ENCODE measurements at regions not wholly inside any gene's neighbourhood (a gene's known extent, or its start where the extent isn't known, plus 50 kb on each side); places are given as distances from the start of the nearest gene placed in this dataset.

GRCh38 chr3:28188686-28189085 is 52.7 kb upstream of the CMC1 start:
- no peaks in the 10 kb centered on the region for H3K27me3 ChIP-seq (replicated peaks; ENCODE audit: insufficient read depth, low read depth, low read length, poor library complexity)
- H3K9me3 ChIP-seq (ENCODE audit: low read depth, low read length, poor library complexity, severe bottlenecking) = no peaks in the 10 kb centered on the region
- CTCF ChIA-PET = no interaction called here
- H3K27ac ChIP-seq (ENCODE audit: low read depth, low read length, poor library complexity, severe bottlenecking) = no peak overlapping the region
- POLR2A ChIA-PET (ENCODE audit: low non-redundant PET) = no interaction called here
- no peaks in the 10 kb centered on the region for H3K4me1 ChIP-seq (ENCODE audit: insufficient read depth, low read length, poor library complexity, severe bottlenecking)
- H3K4me3 ChIP-seq (ENCODE audit: low read depth, low read length, poor library complexity, severe bottlenecking) = no peak overlapping the region
- intact Hi-C loops (cut with micrococcal nuclease; ENCODE audit: unreplicated experiment) = no loop called here
- H3K36me3 ChIP-seq (ENCODE audit: insufficient read depth, low read length, poor library complexity, severe bottlenecking) = no peaks in the 10 kb centered on the region
- DNase-seq (ENCODE audit: low spot score) = peak; percentile 16
- no peak for TF ChIP-seq EZH2 (IDR thresholded peaks at IDR 0.05; ENCODE audit: borderline replicate concordance, low read depth, low read length, poor library complexity, severe bottlenecking)
- no peak for TF ChIP-seq CTCF (conservative IDR thresholded peaks at IDR 0.05; ENCODE audit: low read depth, low read length)
- BruUV-seq (replicated peaks) = no TSS peak

GRCh38 chr3:28191363-28191762 is 50.1 kb upstream of the CMC1 start:
- Histone ChIP-seq H3K9me3 (ENCODE audit: low read depth, low read length, poor library complexity, severe bottlenecking) (no peaks in the 10 kb centered on the region), H3K27me3 (replicated peaks; ENCODE audit: insufficient read depth, low read depth, low read length, poor library complexity) (no peaks in the 10 kb centered on the region), H3K36me3 (ENCODE audit: insufficient read depth, low read length, poor library complexity, severe bottlenecking) (no peaks in the 10 kb centered on the region), H3K4me3 (ENCODE audit: low read depth, low read length, poor library complexity, severe bottlenecking) (no peak overlapping the region), H3K4me1 (ENCODE audit: insufficient read depth, low read length, poor library complexity, severe bottlenecking) (no peaks in the 10 kb centered on the region), H3K27ac (ENCODE audit: low read depth, low read length, poor library complexity, severe bottlenecking) (no peak overlapping the region)
- intact Hi-C loops (cut with micrococcal nuclease; ENCODE audit: unreplicated experiment) = no loop called here
- no peak for TF ChIP-seq CTCF (conservative IDR thresholded peaks at IDR 0.05; ENCODE audit: low read depth, low read length)
- TF ChIP-seq EZH2 (IDR thresholded peaks at IDR 0.05; ENCODE audit: borderline replicate concordance, low read depth, low read length, poor library complexity, severe bottlenecking) = no peak
- no peak for DNase-seq (ENCODE audit: low spot score)
- ChIA-PET POLR2A (ENCODE audit: low non-redundant PET) (no interaction called here), CTCF (no interaction called here)
- BruUV-seq (replicated peaks) = no TSS peak
